GM06990 (cell line): ENCODE measurements at regions not wholly inside any gene's neighbourhood (a gene's known extent, or its start where the extent isn't known, plus 50 kb on each side); places are given as distances from the start of the nearest gene placed in this dataset.

ENCODE experiments used
- DNase-seq: peaks from one replicate; pipeline ENCODE4 v3.0.0-alpha.2; 2011; ENCODE audit not compliant: insufficient read length; ENCODE audit errors: extremely low read depth
- H3K27me3 ChIP-seq: replicated peaks from 2 replicates; pipeline ENCODE4 v1.6.0; 2011; ENCODE audit warnings: low read length; ENCODE audit not compliant: control insufficient read depth, insufficient read depth
- H3K36me3 ChIP-seq: 2 replicates; pipeline ENCODE4 v1.5.1; 2011; ENCODE audit warnings: low read length; ENCODE audit not compliant: control insufficient read depth, insufficient read depth
- H3K4me3 ChIP-seq: replicated peaks from 2 replicates; pipeline ENCODE4 v1.5.1; 2011; ENCODE audit warnings: low read depth, mild to moderate bottlenecking, control low read depth, low read length
- CTCF ChIP-seq: IDR thresholded peaks from 2 replicates; pipeline ENCODE4 v1.5.1; 2011; ENCODE audit warnings: low read length, control low read depth, mild to moderate bottlenecking, inconsistent platforms; ENCODE audit not compliant: insufficient read depth, poor library complexity, severe bottlenecking

GRCh38 chr13:90740099-90740498 is 607.4 kb upstream of the MIR17HG start:
- no peaks in the 10 kb centered on the region for H3K27me3 ChIP-seq
- TF ChIP-seq CTCF = no peak
- no peak for DNase-seq
- H3K36me3 ChIP-seq = no peaks in the 10 kb centered on the region
- H3K4me3 ChIP-seq = no peak overlapping the region

GRCh38 chr13:90742381-90742780 is 605.1 kb upstream of the MIR17HG start:
- Histone ChIP-seq H3K27me3 (no peaks in the 10 kb centered on the region), H3K4me3 (no peak overlapping the region), H3K36me3 (no peaks in the 10 kb centered on the region)
- DNase-seq = no peak
- TF ChIP-seq CTCF = no peak

GRCh38 chr13:90746230-90746629 is 601.3 kb upstream of the MIR17HG start:
- Histone ChIP-seq H3K36me3 (no peaks in the 10 kb centered on the region), H3K4me3 (no peak overlapping the region), H3K27me3 (no peaks in the 10 kb centered on the region)
- TF ChIP-seq CTCF = no peak
- no peak for DNase-seq

GRCh38 chr13:90750021-90750420 is 597.5 kb upstream of the MIR17HG start:
- no peak for TF ChIP-seq CTCF
- no peaks in the 10 kb centered on the region for H3K27me3 ChIP-seq
- H3K4me3 ChIP-seq = no peak overlapping the region
- H3K36me3 ChIP-seq = no peaks in the 10 kb centered on the region
- DNase-seq = no peak

- H3K27me3 ChIP-seq = no peaks in the 10 kb centered on the region
- DNase-seq = no peak
- TF ChIP-seq CTCF = no peak
- no peak overlapping the region for H3K4me3 ChIP-seq
- no peaks in the 10 kb centered on the region for H3K36me3 ChIP-seq
Observed at GRCh38 chr13:90751026-90751425, 596.5 kb upstream of the MIR17HG start.

GRCh38 chr13:90752070-90752469 is 595.4 kb upstream of the MIR17HG start:
- Histone ChIP-seq H3K27me3 (no peaks in the 10 kb centered on the region), H3K36me3 (no peaks in the 10 kb centered on the region), H3K4me3 (no peak overlapping the region)
- no peak for TF ChIP-seq CTCF
- no peak for DNase-seq
